DLD1 (cell line): ENCODE measurements at regions not wholly inside any gene's neighbourhood (a gene's known extent, or its start where the extent isn't known, plus 50 kb on each side); places are given as distances from the start of the nearest gene placed in this dataset.

Experiments
- in situ Hi-C: cut with HindIII; loops from 2 replicates; pipeline ENCODE4 v1.10.0; 2017; ENCODE audit warnings: low sequenced_read_pairs

DNA sequence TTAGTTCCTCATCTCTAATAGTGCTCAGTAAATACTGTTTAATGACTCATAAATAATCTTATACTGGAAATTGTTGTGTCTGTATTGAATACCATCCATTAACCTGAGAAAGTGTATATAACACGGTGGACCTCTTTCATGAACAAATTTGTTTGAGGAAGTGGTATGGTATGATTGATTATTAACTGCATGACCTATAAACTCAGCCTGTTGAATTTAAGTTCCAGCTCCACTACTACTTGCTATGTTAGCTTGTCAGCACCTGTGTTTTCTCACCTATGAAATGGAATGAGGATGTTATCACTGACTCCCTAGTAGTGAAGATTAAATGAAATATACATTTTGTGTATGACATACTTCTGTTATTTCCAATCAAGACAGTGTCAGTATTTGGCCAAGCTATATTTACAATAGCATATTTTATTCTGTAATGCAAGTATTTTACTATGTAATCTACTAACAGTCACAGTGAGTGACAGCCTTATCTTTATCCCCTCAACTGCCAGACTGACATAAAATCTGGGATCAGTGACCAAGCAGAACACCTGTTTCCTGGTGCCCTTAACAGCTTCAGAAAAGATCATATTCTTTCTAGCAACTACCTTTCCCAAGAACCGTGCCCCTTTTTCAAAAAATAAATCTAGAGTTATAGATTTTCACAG, 77.3 kb upstream of the ITGA1 start:
- in situ Hi-C loops, result no loop called here

DNA sequence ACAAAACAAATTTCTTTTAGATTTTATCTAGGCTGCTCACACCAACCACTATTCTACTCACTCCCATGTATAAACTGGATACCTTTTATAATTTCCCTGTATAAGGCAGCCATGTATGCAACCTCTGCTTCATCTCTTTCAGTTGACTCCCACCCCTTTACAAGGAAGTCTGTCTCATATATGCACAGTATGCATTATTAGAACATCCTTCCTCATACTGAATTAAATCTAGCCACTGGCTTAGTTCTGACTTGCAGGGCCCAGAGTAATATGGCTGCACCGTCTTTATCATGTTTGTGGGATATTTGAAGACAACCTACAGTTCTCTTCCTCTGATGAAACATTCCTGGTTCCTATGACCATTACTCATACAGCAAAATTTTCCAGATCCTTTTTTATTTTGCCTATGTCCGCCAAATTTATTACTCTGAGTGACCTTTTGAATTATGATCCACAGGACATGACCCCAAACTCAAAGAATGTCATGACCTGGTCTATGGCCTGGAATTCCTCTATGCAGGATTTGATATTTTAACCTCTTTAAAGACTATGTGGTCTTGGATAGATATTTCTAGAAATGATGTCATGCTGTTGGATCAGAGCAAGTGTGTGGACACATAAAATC, 76.6 kb upstream of the ITGA1 start:
- in situ Hi-C loops, result no loop called here

DNA sequence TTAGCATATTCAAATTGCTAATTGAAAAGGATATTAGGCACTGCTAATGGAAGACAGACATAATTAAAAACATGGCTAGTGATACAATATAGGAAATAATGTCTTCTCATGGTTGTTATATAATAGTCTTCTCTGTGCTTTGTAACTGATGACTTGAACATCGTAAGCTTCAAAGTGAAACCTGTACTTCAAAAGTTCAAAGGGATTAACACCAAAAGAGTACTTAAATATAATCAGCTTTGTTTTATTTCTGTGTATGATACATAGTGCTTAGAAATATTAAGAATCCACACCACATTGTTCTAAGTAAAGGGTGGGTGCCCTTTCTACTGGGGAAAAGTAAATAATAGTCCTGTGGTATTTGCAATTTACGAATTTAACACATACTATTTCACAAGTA, 75.4 kb upstream of the ITGA1 start:
- in situ Hi-C loops, result no loop called here

DNA sequence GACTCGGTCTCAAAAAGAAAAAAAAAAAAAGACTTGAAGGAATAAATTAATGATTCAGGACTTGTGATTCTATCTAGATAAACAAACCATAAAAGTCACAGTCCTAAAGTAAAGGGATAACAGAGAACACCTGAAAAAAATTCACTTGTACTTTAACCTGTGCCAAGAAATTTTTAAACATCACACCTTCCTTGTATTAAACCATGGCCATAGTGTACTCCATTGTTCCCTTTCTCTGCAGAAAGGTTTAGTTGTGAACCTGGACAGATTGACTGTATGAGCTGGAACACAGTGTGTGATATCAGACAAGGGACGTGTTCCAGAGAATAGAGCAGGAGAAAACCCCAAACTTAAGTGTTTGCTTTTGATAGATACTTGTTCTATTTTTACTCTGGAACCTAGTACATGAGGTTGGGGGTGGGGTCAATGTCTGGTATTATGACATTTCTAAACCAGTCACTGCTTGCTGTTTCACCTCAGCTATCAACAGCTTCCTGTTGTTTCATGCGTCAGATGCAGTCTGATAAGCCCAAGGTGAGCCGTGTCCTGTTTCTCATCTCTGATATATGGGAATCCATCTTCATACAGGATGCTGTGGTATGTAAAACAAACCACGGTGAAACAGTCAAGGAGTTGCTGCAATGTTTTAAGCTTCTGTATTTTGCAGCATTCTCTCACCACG, 62.5 kb upstream of the ITGA1 start:
- in situ Hi-C loops, result no loop called here

GRCh38 chr5:52725808-52726207, 61.9 kb upstream of the ITGA1 start:
- in situ Hi-C loops, result no loop called here

GRCh38 chr5:52727020-52727419, 60.7 kb upstream of the ITGA1 start:
- in situ Hi-C loops, result no loop called here

- in situ Hi-C loops, result no loop called here
Measured at GRCh38 chr5:52727576-52727975, 60.1 kb upstream of the ITGA1 start.

DNA sequence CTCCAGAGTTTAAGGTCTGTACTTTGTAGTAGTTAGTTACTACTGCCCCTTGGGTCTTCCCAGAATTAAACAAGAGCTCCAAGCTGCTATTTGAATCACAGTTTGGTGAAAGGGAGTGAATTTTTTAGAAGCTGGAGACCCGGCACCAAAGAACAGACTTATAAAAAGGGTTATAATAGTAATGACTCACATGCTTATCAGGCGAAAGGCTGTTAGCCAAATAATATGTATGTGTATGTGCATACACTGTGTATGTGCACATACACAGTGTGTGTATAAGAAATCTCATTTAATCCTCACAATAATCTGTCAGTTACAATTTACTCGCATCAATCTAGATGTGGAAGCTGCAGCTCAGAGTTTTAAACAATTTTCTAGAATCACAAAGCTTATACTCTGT, 59.5 kb upstream of the ITGA1 start:
- in situ Hi-C loops, result no loop called here

DNA sequence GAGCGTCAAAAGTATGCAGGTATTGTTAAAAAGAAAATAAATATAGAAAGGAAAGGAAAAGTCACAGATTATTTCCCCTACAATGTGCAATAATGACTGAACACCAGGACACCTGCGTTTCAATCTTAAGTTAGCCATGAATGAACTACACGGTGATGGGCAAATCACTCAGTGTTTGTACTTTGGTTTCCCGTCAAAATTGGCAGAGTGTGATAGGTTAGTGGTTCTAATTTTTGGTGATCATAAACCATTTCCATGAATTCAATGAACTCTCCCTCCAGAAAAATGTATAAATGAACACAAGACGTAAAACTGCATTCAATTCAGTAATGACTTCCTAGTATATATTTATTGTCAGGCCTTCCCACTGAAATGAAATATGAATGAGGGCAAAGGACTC, 59.0 kb upstream of the ITGA1 start:
- in situ Hi-C loops, result no loop called here

DNA sequence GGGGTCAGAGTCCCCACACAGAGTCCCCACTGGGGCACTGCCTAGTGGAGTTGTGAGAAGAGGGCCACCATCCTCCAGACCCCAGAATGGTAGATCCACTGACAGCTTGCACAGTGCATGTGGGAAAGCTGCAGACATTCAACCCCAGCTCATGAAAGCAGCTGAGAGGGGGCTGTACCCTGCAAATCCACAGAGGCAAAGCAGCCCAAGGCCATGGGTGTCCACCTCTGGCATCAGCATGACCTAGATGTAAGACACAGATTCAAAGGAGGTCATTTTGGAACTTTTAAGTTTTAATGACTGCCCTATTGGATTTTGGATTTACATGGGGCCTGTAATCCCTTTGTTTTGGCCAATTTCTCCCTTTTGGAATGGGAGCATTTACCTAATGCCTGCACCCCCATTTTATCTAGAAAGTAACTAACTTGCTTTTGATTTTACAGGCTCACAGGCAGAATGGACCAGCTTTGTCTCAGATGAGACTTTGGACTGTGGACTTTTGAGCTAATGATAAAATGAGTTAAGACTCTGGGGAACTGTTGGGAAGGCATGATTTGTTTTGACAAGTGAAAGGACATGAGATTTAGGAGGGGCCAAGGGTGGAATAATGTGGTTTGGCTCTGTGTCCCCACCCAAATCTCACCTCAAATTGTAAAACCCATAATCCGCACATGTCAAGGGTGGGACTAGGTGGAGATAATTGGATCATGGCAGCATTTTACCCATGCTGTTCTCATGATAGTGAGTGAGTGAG, 56.3 kb upstream of the ITGA1 start:
- in situ Hi-C loops, result no loop called here

DNA sequence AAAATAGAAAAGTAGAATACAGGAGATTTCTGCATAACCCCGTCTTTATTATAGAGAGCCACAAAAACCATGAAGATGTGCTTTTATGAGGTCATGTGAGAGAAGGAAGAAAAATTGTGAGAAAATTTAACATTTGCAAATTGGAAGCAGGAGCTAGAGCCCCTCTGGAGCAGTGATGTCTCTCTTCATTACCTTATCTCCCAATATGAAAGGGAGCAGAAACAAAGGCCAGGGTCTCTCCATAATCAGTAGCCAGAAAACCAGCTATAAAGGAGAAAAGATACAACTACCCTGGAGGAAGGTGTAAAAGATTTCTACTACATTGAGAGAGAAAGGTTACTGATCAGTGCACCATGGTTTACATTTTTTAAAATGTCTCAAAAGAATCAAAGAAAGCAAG, 53.2 kb upstream of the ITGA1 start:
- in situ Hi-C loops, result no loop called here

DNA sequence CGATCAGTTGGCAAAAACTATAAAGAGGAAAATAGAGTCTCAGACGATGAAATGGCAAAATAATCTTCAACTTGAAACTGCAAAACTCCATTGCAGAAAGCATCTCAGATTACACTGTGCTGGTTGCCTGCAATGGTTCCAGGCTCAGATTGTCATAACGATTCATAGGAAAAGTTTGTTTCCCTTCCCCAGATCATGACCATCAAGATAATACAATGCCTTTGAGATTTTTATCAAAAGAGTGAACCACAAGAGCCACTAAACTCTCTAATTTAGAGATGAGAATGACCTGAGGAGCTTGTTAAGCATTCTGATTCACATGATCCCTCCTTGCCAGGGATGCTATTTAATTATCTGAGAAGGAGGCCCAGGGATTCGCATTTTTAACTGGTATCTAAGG, 52.6 kb upstream of the ITGA1 start:
- in situ Hi-C loops, result no loop called here
